DND-41 (cell line): ENCODE measurements at regions not wholly inside any gene's neighbourhood (a gene's known extent, or its start where the extent isn't known, plus 50 kb on each side); places are given as distances from the start of the nearest gene placed in this dataset.

Source experiments
- EZH2 ChIP-seq: IDR thresholded peaks from 3 replicates; pipeline ENCODE4 v1.6.1; 2012; ENCODE audit warnings: borderline replicate concordance, low read depth, mild to moderate bottlenecking, moderate library complexity, low read length, inconsistent platforms; ENCODE audit not compliant: severe bottlenecking
- TF ChIP-seq, protein P1 (sequence below): IDR thresholded peaks from 2 replicates; pipeline ENCODE4 v1.5.1; 2012; ENCODE audit warnings: borderline replicate concordance, low read length, moderate library complexity, mild to moderate bottlenecking; ENCODE audit not compliant: poor library complexity, severe bottlenecking; ENCODE audit errors: extremely low read depth

- TF ChIP-seq EZH2 = no peak
- TF ChIP-seq, protein P1, sequence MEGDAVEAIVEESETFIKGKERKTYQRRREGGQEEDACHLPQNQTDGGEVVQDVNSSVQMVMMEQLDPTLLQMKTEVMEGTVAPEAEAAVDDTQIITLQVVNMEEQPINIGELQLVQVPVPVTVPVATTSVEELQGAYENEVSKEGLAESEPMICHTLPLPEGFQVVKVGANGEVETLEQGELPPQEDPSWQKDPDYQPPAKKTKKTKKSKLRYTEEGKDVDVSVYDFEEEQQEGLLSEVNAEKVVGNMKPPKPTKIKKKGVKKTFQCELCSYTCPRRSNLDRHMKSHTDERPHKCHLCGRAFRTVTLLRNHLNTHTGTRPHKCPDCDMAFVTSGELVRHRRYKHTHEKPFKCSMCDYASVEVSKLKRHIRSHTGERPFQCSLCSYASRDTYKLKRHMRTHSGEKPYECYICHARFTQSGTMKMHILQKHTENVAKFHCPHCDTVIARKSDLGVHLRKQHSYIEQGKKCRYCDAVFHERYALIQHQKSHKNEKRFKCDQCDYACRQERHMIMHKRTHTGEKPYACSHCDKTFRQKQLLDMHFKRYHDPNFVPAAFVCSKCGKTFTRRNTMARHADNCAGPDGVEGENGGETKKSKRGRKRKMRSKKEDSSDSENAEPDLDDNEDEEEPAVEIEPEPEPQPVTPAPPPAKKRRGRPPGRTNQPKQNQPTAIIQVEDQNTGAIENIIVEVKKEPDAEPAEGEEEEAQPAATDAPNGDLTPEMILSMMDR = no peak
These were observed 149.0 kb upstream of the C1orf87 start for GRCh38 chr1:60222360-60223115.
